HG03025 (cell line): ENCODE measurements at regions not wholly inside any gene's neighbourhood (a gene's known extent, or its start where the extent isn't known, plus 50 kb on each side); places are given as distances from the start of the nearest gene placed in this dataset.
"Not testable (repeated sequence)": the region's sequence is repeated elsewhere in the genome, so short reads cannot be mapped to it uniquely, and the experiment has no call there.

Experiments used
- ATAC-seq: cut with Tn5 transposase; IDR thresholded peaks from one replicate; pipeline ENCODE4 v1.9.1; 2021; ENCODE audit warnings: mild to moderate bottlenecking, moderate library complexity; ENCODE audit not compliant: unreplicated experiment, low FRiP score

GRCh38 chr6:121593011-121593641 is 157.7 kb downstream of the GJA1 start:
- no peak for ATAC-seq

- ATAC-seq: no peak
These were observed 158.6 kb downstream of the GJA1 start for GRCh38 chr6:121594053-121594452.

- no peak for ATAC-seq
These were observed 160.2 kb downstream of the GJA1 start for GRCh38 chr6:121595646-121596045.

DNA sequence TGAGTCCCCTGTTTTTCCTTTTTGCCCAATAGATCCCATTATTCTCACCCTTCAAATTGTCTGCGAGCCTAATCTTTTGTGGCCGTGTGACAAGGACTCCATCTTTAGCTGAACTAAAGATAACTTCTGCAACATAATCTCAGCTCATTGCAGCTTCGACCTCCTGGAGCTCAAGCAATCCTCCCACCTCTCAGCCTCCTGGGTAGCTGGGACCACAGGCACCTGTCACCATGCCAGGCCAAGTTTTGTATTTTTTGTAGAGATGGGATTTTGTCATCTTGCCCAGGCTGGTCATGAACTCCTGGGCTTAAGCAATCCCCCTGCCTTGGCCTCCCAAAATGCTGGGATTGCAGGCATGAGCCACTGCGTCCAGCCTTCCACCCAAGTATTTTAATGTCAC is 161.0 kb downstream of the GJA1 start:
- no peak for ATAC-seq

- ATAC-seq: no peak
These were observed 162.2 kb downstream of the GJA1 start for GRCh38 chr6:121597654-121598053.

DNA sequence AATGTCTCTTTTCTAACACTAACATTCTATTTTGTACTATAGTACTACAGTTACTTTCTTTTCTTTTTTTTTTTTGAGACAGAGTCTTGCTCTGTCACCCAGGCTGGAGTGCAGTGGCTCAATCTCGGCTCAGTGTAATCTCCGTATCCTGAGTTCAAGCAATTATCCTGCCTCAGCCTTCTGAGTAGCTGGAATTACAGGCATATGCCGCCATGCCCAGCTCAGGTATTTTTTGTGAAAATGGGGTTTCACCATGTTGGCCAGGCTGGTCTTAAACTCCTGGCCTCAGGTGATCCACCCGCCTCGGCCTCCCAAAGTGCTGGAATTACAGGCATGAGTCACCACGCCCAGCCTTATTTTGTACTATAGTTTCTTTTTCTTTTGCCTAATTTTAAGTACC is 163.9 kb downstream of the GJA1 start:
- ATAC-seq: not testable (repeated sequence)

DNA sequence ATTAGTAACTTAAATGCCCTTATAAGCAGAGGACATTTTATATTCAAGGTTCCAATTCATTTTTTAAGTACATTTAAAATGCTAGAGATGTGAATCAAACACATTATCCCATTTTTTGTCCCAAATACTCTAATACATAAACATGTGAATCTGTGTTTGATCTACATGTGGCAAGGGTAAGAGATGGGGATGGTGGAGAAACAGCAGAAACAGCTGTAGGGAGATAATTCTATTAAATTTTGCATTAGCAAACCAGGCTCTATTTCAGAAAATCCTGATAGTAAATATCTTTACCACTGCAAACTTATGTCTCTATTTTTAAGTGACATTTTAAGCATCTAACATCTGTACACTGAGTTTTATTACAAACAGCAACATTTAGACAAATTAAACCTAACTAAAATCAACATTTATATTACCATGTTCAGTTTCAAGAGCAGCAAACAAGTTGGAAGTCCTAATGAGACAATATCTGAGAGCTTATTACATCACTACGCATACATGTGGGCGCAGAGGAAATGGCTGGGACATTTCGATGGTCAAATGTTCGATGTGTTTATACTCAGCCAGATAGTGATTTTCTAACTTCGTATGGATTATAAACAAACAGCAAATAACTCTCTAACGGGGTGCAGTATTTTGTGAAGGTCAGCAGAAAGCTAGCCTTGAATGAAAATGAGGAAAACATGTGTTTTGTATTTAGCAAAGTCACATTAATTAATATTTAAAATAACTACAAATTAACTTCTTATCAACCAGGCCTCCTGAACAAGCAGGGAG is 165.1 kb downstream of the GJA1 start:
- no peak for ATAC-seq

DNA sequence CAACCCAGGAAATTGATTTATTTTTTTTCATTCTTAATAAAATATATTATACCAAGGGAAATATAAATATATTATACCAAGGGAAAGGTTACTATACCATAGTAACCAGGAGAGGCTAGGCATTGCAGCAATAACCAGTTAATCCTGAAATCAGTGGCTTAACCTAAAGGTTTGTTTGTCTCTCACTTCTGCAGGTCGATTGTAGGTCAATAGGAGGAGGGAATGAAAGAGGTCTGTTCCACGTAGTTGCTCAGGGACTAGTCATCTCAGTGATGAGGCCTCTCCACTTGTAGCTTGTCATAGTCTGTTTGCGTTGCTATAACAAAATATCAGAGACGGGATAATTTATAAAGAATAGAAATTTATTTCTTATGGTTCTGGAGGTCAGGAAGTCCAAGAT is 168.0 kb downstream of the GJA1 start:
- no peak for ATAC-seq

DNA sequence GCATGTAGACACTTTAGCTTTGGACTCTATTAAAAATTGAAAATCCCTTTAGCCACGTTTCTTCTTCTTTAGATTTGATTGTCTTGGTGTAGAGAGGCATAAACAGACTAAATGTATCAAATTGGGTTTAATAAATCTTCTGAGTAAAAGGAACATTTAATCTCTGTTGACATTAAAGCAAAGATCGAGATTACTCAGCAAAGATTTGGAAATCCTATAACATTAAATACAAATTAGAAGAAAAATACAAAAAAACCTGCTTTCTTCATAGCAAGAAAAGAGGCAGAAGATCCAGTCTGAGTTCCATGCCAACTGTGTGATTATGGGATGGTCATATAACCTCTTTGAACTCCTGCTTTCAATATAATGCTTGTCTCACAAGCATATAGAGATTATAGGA is 172.3 kb downstream of the GJA1 start:
- no peak for ATAC-seq

GRCh38 chr6:121608270-121608669 is 172.8 kb downstream of the GJA1 start:
- no peak for ATAC-seq

GRCh38 chr6:121609281-121609680 is 173.8 kb downstream of the GJA1 start:
- no peak for ATAC-seq

DNA sequence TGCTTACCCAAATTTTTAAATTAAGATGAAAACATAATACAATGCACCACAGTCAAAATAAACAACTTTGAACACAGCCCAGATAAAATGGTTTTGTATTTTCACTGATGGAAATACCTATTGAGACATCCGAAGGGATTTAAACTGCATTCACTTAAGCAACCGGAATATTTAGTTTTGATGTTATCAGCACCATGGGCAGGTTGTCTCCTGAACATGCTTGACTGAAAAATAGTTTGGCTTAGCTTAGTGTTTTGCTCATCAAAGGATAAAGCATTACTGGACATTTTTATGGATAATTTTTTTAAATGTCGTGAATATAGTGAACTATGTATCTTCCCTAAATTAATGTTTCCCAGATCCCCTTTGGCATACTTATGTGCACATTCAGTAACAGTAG is 177.5 kb downstream of the GJA1 start:
- ATAC-seq: no peak

DNA sequence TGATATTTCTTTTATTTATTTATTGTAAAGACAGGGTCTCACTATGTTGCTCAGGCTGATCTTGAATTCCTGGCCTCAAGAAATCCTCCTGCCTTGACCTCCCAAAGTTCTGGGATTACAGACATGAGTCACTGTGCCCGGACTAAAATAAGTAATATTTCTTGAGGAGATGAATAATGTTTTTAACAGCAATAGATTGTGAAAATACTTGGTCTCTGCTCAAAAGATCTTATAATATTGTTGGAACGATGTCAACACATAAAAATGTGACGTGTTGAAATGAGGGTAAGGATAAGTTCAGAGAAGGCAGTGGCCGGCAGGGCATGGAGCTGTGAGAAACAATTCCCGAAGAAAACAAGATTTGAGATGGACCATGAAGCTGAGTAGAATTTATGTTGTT is 178.7 kb downstream of the GJA1 start:
- ATAC-seq: no peak

DNA sequence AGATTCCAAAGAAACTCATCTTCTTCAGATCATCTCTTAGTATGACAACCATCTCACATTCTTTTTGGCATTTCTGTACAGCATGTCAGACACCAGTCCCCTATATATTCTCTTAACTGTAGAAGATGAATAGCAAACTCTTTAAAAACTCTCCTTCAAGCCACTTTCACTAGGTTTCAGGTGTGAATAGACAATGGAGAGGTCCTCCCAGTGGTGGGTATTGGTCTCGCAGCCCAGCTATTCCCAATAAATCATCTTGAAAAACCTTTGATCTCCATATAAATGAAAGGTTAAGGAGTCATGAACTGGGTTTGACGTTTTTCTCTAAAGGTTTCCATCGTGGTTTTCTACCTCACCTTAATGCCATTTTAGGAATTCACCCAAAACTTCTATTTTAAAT is 180.0 kb downstream of the GJA1 start:
- ATAC-seq: no peak

DNA sequence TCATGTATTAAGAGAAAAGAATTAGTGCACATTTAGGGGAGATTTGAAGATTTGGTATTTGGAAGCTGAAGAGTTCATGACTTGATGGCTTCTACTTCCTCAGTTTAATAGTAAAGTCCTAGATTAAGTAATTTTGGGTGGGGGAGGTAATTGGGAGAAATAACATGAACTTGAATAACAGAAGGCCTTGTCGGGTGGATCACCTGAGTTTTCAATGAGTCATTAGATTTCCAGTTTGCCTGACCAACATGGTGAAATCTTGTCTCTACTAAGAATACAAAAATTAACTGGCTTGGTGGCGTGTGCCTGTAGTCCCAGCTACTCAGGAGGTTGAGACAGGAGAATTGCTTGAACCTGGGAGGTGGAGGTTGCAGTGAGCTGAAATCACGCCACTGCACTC is 181.0 kb downstream of the GJA1 start:
- no peak for ATAC-seq

DNA sequence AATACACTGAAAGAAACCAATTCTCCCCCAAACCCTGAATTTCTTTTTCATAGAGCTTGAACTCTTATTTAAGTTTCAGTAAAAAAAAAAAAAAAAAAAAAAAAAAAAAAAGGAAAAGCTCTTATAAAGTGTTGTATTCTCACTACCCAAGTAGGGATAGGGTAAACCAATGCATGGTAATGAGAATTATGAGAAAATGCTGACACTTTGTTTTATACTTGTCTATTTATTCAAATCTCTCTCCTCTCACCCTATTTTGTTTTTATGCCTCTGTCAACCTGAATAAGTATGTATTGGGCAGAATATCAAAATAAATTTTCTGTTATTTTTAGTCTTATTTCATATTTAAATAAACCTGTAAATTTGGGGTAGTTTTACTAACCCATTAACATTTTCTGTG is 181.9 kb downstream of the GJA1 start:
- no peak for ATAC-seq

DNA sequence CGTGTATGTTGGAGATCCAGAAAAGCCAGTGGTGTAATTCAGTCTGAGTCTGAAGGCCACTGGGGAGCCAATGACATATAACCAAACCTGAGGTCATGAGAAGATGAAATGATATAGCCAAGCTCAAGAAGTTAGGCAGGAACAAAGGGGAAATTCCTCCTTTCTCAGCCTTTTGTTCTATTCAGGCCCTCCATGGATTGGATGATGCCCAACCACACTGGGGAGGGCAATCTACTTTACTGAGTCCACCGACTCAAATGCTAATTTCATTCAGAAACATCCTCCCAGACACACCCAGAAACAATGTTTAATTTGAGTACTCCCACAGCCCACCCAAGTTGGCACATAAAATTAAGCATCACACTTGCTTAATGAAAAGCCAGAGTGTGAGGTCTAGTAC is 183.6 kb downstream of the GJA1 start:
- no peak for ATAC-seq

DNA sequence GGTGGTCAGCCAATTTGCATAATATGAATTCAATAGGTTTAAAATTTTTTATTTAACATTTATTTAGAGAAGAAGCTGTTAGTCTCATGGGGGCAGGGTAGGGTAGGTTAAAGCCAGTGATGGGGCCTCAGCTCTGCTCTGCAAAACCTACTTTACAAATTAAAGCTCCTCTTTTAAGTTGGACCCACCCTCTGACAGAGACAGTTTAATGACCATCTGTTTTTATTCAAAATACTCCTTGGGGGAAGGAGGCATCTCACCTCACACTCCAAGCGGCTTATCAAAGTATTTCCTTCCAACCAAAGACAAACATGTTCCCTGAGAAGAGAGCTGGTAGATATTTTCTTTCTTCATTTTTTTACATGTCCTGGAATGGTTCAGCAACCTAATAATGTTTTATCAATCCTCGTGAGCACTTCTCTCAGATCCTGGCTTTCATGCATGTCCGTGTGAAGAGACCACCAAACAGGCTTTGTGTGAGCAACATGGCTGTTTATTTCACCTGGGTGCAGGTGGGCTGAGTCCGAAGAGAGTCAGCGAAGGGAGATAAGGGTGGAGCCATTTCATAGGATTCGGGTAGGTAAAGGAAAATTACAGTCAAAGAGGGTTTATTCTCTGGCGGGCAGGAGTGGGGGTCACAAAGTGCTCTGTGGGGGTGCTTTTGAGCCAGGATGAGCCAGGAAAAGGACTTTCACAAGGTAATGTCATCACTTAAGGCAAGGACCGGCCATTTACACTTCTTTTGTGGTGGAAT is 184.7 kb downstream of the GJA1 start:
- ATAC-seq: no peak

DNA sequence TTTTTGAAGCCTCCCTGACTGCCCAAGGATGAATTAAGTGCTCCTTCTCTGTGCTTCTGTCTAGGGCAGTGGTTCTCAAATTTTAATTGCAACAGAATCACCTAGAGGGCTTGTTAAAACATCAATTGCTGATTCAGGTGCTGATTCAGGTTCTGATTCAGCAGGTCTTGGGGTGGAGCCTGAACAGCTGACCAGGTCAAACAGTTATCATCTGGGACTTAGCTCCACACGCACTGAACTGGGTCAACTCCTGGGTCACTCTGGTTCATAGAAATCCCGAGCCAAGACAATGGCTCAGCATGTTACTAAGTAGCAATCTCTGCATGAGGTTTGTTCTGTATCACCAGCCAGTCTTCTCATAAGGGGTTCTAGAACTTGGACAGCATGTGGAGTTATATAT is 192.3 kb downstream of the GJA1 start:
- no peak for ATAC-seq

DNA sequence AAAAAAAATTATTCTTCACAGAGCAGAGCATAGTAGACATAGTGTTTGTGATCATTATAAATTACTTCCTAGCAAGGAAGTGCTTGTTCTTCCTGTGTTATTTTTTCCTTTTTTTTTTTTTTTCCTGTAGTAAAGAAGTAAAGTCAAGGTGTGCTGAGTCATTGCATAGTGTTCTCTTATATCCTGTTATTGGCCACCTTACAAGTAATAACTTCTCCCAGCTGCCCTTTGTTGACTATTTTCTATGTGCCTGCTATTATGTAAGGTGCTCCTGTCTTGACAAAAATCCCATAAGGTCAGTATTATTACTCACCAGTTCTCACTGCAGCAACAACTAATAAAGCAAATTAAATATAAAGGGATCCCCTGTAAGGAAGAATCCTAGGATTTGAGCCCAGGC is 195.3 kb downstream of the GJA1 start:
- no peak for ATAC-seq

GRCh38 chr6:121631752-121632151 is 196.3 kb downstream of the GJA1 start:
- ATAC-seq: not testable (repeated sequence)

DNA sequence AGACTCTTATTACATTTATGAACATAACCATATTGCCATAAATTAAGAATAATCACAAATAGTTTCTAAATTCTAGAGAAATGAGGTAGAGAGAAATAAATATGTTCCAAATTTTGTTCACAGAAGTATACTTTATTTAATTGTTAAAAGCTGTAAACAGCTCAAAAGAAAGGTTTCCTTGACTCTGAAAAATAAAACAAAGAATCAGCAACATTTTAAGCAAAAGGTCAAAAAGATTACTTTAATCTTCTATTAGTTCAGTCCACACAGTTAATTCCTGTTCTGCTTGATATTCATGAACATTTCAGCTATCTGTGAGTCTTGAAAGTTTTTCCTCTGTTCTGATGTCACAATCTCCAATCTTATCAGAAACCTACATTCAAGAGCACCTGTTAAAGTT is 197.9 kb downstream of the GJA1 start:
- ATAC-seq: no peak
